HEK293T (cell line): ENCODE measurements at regions not wholly inside any gene's neighbourhood (a gene's known extent, or its start where the extent isn't known, plus 50 kb on each side); places are given as distances from the start of the nearest gene placed in this dataset.

Source experiments
- ELF4 ChIP-seq: fragments of 450-650 bp; IDR thresholded peaks from 2 replicates; pipeline ENCODE4 v1.6.1; 2017; ENCODE audit warnings: antibody characterized with exemption
- HDGF ChIP-seq: fragments of 450-650 bp; IDR thresholded peaks from 2 replicates; pipeline ENCODE4 v1.6.1; 2017; ENCODE audit warnings: antibody characterized with exemption, borderline replicate concordance
- LEF1 ChIP-seq: fragments of 450-650 bp; IDR thresholded peaks from 2 replicates; pipeline ENCODE4 v1.6.1; 2017; ENCODE audit warnings: mild to moderate bottlenecking, borderline replicate concordance

DNA sequence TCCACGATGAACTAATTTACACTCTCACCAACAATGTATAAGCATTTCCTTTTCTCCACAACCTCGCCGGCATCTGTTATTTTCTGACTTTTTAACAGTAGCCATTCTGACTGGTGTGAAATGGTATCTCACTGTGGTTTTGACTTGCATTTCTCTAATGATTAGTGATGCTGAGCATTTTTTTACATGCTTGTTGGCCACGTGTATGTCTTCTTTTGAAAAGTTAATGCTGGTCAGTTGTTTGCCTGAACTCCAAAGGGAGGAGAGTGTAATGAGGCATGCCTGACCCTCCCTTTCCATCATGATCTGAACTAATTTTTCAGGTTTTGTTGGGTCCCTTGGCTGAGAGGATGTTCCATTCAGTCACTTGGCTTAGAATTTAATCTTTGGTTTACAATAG, 50.7 kb upstream of the SVIL start:
- TF ChIP-seq LEF1 (no peak), ELF4 (no peak), HDGF (no peak)
